Endothelial cell of umbilical vein (primary cell): ENCODE measurements at regions not wholly inside any gene's neighbourhood (a gene's known extent, or its start where the extent isn't known, plus 50 kb on each side); places are given as distances from the start of the nearest gene placed in this dataset.

Source experiments
- BruUV-seq: library from RNA; stranded (reverse); fragments of 400-500 nt; replicated peaks from 2 replicates; lab custom pipeline; 2021; lab: Mats Ljungman, UMichigan
- CTCF ChIA-PET: fragments of 300-600, 350-600 bp; sonication (Branson Sonifier 250); formaldehyde crosslinking; loops from one replicate; lab custom pipeline; 2021; ENCODE audit warnings: antibody characterized with exemption, inconsistent platforms; lab: Charles Lee
- POLR2A ChIA-PET: fragments of 300-600, 350-600 bp; sonication (Branson Sonifier 250); formaldehyde crosslinking; loops from one replicate; lab custom pipeline; 2021; ENCODE audit warnings: antibody characterized with exemption, inconsistent platforms; lab: Charles Lee
- DNase-seq: peaks from one replicate; pipeline ENCODE4 v3.0.0-alpha.2; 2011; ENCODE audit warnings: low read depth, low spot score
- FAIRE-seq: peaks from 2 replicates; lab custom pipeline; 2011; peaks lifted over from hg19 to GRCh38; lab: Jason Lieb, UNC
- H2AFZ ChIP-seq: 2 replicates; pipeline ENCODE4 v1.6.0; 2012; ENCODE audit warnings: low read depth, low read length, control low read depth, inconsistent platforms
- H3K27ac ChIP-seq: 2 replicates; pipeline ENCODE4 v1.5.1; 2011; ENCODE audit warnings: low read depth, mild to moderate bottlenecking, control low read depth, low read length, moderate library complexity; ENCODE audit not compliant: insufficient read depth
- H3K27me3 ChIP-seq, 2 experiments: 2 replicates each; pipeline versions ENCODE4 v1.6.0 to v1.6.1; 2011; ENCODE audit warnings: low read length in 2 of 2, mixed read lengths in 1 of 2; ENCODE audit not compliant: control insufficient read depth in 2 of 2, insufficient read depth in 2 of 2
- H3K36me3 ChIP-seq, 2 experiments: 2 replicates in 1 of 2; 3 replicates in 1 of 2; pipeline ENCODE4 v1.5.1; 2011; ENCODE audit warnings: low read length in 2 of 2, mild to moderate bottlenecking in 1 of 2, moderate library complexity in 1 of 2; ENCODE audit not compliant: control insufficient read depth in 2 of 2, insufficient read depth in 2 of 2; ENCODE audit errors: extremely low read depth in 1 of 2
- H3K4me1 ChIP-seq: 3 replicates; pipeline ENCODE4 v1.5.1; 2011; ENCODE audit warnings: mild to moderate bottlenecking, low read length; ENCODE audit not compliant: control insufficient read depth, insufficient read depth; ENCODE audit errors: extremely low read depth
- H3K4me2 ChIP-seq: 2 replicates; pipeline ENCODE4 v1.6.1; 2011; ENCODE audit warnings: low read length, control low read depth, mixed read lengths; ENCODE audit not compliant: insufficient read depth
- H3K4me3 ChIP-seq, 3 experiments: fragments of 200-600 bp in 1 of 3; sonication (generic), shearing (Covaris generic) in 1 of 3; replicated peaks in 1 of 3; 2 replicates each; pipeline ENCODE4 v1.5.1; 2011 to 2016; ENCODE audit warnings: control low read depth in 3 of 3, low read length in 3 of 3, mild to moderate bottlenecking in 2 of 3, inconsistent platforms in 1 of 3, low read depth in 1 of 3, moderate library complexity in 1 of 3; ENCODE audit not compliant: insufficient read depth in 1 of 3
- H3K79me2 ChIP-seq: 2 replicates; pipeline ENCODE4 v1.6.0; 2012; ENCODE audit warnings: low read length, inconsistent platforms; ENCODE audit not compliant: control insufficient read depth, insufficient read depth
- H3K9ac ChIP-seq: replicated peaks from 2 replicates; pipeline ENCODE3; 2011; ENCODE audit warnings: low read length, control low read depth; ENCODE audit not compliant: insufficient read depth; ENCODE audit errors: extremely low read depth
- H3K9me1 ChIP-seq: replicated peaks from 3 replicates; pipeline ENCODE4 v1.6.0; 2011; ENCODE audit warnings: mild to moderate bottlenecking, low read length; ENCODE audit not compliant: control insufficient read depth, insufficient read depth; ENCODE audit errors: extremely low read depth
- H3K9me3 ChIP-seq: replicated peaks from 2 replicates; pipeline ENCODE4 v1.5.1; 2012; ENCODE audit warnings: low read length, inconsistent platforms; ENCODE audit not compliant: control insufficient read depth, insufficient read depth
- H4K20me1 ChIP-seq: replicated peaks from 2 replicates; pipeline ENCODE3; 2011; ENCODE audit warnings: mild to moderate bottlenecking, low read length; ENCODE audit not compliant: control insufficient read depth, insufficient read depth; ENCODE audit errors: extremely low read depth
- GATA2 ChIP-seq: IDR thresholded peaks from 2 replicates; pipeline ENCODE4 v1.7.0; 2011; ENCODE audit warnings: low read depth, mild to moderate bottlenecking, moderate library complexity, mixed read lengths, low read length; ENCODE audit not compliant: insufficient read length, insufficient read depth
- POLR2AphosphoS5 ChIP-seq: IDR thresholded peaks from 2 replicates; pipeline ENCODE4 v1.6.1; 2012; ENCODE audit warnings: low read depth, mild to moderate bottlenecking, control low read depth, low read length, moderate library complexity; ENCODE audit not compliant: insufficient read depth
- dilution Hi-C: fragments of 300-500 bp; cut with MboI; formaldehyde crosslinking; loops from one replicate; pipeline ENCODE4 v1.15.0; 2019; ENCODE audit warnings: low sequenced_read_pairs; ENCODE audit not compliant: extremely low pct_ligation_motif_present
- intact Hi-C: fragments of 100-400 bp; cut with micrococcal nuclease; formaldehyde crosslinking; loops from one replicate; pipeline ENCODE4 v1.10.0; 2022

DNA sequence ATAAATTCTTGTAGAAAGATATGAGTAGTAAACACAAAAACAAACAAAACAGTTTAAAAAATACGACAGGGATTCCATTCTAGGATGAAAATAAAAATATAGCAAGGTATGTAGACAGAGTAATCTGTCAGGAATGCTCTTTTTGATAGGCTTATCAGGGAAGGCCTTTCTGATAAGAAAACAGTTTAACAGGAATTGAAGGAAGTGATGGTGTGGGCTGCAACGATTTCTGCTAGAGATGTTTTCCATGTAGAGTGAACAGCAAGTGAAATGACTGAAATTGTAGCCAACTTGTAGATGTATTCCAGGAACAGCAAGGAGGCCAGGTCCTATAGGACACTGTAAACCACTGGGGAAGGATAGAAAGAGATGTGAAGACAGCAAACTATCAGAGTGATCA, 689.7 kb upstream of the GJE1 start:
- intact Hi-C loops (no loop called here), dilution Hi-C loops (no loop called here)
- Histone ChIP-seq H3K9me1 (no peaks in the 10 kb centered on the region), H3K27ac (peak overlapping the region; percentile 1), H3K9ac (no peak overlapping the region), H3K27me3 (no peaks in the 10 kb centered on the region), H3K79me2 (no peaks in the 10 kb centered on the region), H3K4me2 (peak overlapping the region; percentile 17), H3K4me3 (no peak overlapping the region), H3K9me3 (no peaks in the 10 kb centered on the region), H3K4me1 (peaks cover 7% of the 10 kb centered on the region), H2AFZ (peak overlapping the region; percentile 84), H4K20me1 (no peaks in the 10 kb centered on the region), H3K36me3 (no peaks in the 10 kb centered on the region)
- DNase-seq (peak; percentile 71), FAIRE-seq (no peak)
- no TSS peak for BruUV-seq
- no peak for TF ChIP-seq POLR2AphosphoS5
- peak; percentile 73 for TF ChIP-seq GATA2
- POLR2A ChIA-PET, result no interaction called here
- CTCF ChIA-PET, result no interaction called here

DNA sequence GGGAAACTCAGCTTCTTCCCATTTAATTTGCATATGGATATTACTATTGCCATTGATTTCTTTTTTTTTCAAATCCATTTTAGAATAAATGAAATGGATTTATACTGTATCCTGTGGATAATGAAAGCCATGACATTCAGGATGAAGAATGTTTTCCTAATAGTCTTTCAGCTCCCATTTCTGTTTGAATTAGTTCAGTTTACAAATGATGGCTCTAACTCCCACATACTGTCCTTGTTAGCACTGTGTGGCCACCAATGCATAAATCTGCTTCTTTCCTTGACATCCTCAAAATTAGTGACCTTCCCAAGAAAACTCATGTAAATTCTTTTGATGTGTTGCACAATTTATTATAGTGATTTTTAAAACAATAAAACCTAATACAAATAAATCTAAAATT, 693.2 kb upstream of the GJE1 start:
- ChIA-PET POLR2A (no interaction called here), CTCF (no interaction called here)
- Histone ChIP-seq H3K27ac (no peak overlapping the region), H3K4me1 (peaks cover 7% of the 10 kb centered on the region), H4K20me1 (no peaks in the 10 kb centered on the region), H2AFZ (no peak overlapping the region), H3K79me2 (no peaks in the 10 kb centered on the region), H3K36me3 (no peaks in the 10 kb centered on the region), H3K4me2 (no peak overlapping the region), H3K4me3 (no peak overlapping the region), H3K27me3 (no peaks in the 10 kb centered on the region), H3K9me3 (no peaks in the 10 kb centered on the region), H3K9me1 (no peaks in the 10 kb centered on the region), H3K9ac (no peak overlapping the region)
- no peak for DNase-seq
- TF ChIP-seq POLR2AphosphoS5, result no peak
- intact Hi-C loops (no loop called here), dilution Hi-C loops (no loop called here)
- no TSS peak for BruUV-seq
- FAIRE-seq, result no peak
